Dendritic cell treated with granulocyte-macrophage colony-stimulating factor and Interleukin-4, amounts not matched to agents 40 ng/mL and 50 ng/mL, for 4 days (primary cell): ENCODE measurements at regions not wholly inside any gene's neighbourhood (a gene's known extent, or its start where the extent isn't known, plus 50 kb on each side); places are given as distances from the start of the nearest gene placed in this dataset.

ENCODE experiments used
- H3K27ac Mint-ChIP-seq: one replicate; pipeline ENCODE4 v1.8.0; 2022; ENCODE audit warnings: mild to moderate bottlenecking, mixed read lengths
- H3K27me3 Mint-ChIP-seq: one replicate; pipeline ENCODE4 v1.8.0; 2022; ENCODE audit warnings: mild to moderate bottlenecking, mixed read lengths
- H3K36me3 Mint-ChIP-seq: one replicate; pipeline ENCODE4 v1.8.0; 2022; ENCODE audit warnings: low read depth, mixed read lengths
- H3K4me1 Mint-ChIP-seq: one replicate; pipeline ENCODE4 v1.8.0; 2022; ENCODE audit warnings: low read depth, mixed read lengths
- H3K4me3 Mint-ChIP-seq: one replicate; pipeline ENCODE4 v1.8.0; 2022; ENCODE audit warnings: mild to moderate bottlenecking, moderate library complexity, mixed read lengths
- H3K9me3 Mint-ChIP-seq: one replicate; pipeline ENCODE4 v1.8.0; 2022; ENCODE audit warnings: mixed read lengths
- intact Hi-C: fragments of 100-400 bp; cut with micrococcal nuclease; formaldehyde crosslinking; loops from one replicate; pipeline ENCODE4 v1.15.0; 2022

DNA sequence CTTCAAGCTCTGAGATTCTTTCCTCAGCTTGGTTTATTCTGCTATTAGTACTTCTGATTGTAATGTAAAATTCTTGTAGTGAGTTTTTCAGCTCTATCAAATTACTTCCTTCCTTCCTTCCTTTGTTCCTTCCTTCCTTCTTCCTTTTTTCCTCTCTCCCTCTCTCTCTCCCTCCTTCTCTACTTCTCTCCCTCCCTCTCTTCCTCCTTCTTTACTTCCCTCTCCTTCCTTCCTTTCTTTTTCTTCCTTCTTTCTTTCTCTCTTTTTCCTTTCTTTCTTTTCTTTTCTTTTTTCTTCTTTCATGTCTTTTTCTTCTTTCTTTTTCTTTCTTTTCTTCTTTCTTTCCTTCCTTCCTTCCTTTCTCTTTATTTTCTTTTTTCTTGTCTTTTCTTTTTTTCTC lies 565.2 kb upstream of the STXBP6 start:
- no peaks in the 10 kb centered on the region for H3K4me1 Mint-ChIP-seq
- intact Hi-C loops: no loop called here
- no peaks in the 10 kb centered on the region for H3K27me3 Mint-ChIP-seq
- no peak overlapping the region for H3K4me3 Mint-ChIP-seq
- H3K9me3 Mint-ChIP-seq: peaks cover 54% of the 10 kb centered on the region
- H3K36me3 Mint-ChIP-seq: no peaks in the 10 kb centered on the region
- no peak overlapping the region for H3K27ac Mint-ChIP-seq

DNA sequence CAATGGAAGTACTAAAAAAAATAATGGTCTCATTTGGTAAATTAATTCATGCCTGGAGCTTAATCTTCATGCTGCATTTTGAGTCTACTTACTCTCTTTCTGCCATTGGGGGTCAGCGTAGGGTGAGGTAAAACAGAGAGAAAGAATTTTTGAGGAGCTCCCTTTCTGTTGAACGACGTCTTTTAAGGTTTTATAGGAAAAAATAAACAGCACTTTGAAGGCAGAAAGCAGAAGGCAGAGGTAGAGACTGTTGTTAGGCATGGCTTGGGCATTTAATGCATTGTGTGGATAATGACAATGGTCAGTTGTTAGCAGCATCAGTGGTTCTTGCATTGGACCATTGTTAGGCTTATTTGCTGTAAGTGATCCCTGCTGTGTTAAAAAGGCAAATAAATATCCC lies 557.2 kb upstream of the STXBP6 start:
- Mint-ChIP-seq H3K4me1 (no peaks in the 10 kb centered on the region), H3K36me3 (no peaks in the 10 kb centered on the region), H3K9me3 (peaks cover 12% of the 10 kb centered on the region), H3K4me3 (no peak overlapping the region), H3K27ac (no peak overlapping the region), H3K27me3 (no peaks in the 10 kb centered on the region)
- intact Hi-C loops: no loop called here

DNA sequence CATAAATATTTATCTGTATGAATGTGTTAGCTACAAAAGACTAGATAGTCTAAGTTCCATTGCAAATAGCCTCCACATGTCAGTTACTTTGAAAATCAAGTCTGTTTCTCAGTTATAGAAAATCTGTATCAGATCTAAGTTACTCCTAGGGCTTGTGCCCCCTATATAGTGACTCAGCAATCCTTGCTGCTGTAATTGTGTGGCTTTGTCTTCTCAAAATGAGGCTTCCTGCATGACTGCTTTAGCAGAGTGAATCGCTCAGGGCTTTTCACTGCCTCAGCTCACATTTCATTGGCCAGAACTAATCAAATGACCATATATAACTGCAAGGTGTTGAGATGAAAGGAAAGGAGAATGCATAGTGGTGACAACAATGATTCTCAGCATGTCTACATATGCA lies 552.2 kb upstream of the STXBP6 start:
- H3K4me1 Mint-ChIP-seq: no peaks in the 10 kb centered on the region
- no peak overlapping the region for H3K4me3 Mint-ChIP-seq
- H3K27ac Mint-ChIP-seq: no peak overlapping the region
- no peaks in the 10 kb centered on the region for H3K27me3 Mint-ChIP-seq
- peaks cover 36% of the 10 kb centered on the region for H3K9me3 Mint-ChIP-seq
- intact Hi-C loops: no loop called here
- H3K36me3 Mint-ChIP-seq: no peaks in the 10 kb centered on the region

DNA sequence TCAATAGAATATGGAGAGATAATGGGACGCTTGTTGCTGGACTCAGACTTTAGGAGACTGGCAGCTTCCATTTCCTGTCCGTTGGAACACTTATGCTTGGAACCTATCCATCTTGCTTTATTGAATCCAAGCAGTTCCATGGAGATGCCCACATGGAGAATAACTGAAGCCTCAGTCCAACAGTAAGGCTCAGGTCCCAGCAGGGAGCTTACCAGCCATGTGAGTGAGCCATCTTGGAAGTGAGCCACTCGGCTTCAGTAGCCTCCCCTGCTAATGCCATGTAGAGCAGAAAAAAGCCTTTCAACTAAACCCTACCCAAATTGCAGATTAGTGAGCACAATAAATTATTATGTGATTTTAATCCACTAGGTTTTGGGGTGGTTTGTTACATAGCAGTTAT lies 538.8 kb upstream of the STXBP6 start:
- Mint-ChIP-seq H3K27me3 (no peaks in the 10 kb centered on the region), H3K4me3 (no peak overlapping the region), H3K9me3 (peaks cover 39% of the 10 kb centered on the region), H3K36me3 (no peaks in the 10 kb centered on the region), H3K4me1 (no peaks in the 10 kb centered on the region), H3K27ac (no peak overlapping the region)
- intact Hi-C loops: no loop called here

DNA sequence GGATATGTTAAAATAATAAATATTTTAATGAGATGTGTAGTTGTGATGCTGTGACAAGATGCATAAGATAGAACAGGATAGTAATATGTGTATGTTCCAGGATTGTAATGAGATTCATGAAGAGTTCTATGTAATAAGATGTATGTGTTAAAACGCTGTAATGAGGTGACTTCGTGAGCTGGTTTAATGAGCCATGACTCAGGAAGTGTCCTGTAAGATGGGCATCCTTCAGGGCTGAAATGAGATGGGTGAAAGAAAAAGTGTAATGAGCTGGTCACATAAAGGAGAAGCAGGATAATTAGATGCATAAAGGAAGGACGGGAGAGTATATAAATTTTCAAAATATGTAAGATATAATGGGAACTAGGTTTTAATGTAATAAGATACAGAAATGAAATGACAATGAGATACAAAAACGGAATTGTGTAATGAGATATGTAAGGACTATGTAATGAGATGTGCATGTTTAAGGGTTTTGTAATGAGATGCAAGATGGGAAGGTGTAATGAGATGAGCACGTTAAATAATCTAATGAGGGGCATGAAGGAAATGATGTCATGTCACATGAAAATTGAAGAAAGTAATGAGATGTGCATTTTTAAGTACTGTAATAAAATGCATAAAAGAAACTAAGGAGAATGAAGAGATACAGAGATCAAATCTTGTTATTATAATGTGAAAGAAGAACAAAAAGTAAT lies 524.8 kb upstream of the STXBP6 start:
- Mint-ChIP-seq H3K27me3 (no peaks in the 10 kb centered on the region), H3K4me3 (no peak overlapping the region), H3K27ac (no peak overlapping the region), H3K9me3 (peaks cover 13% of the 10 kb centered on the region), H3K36me3 (no peaks in the 10 kb centered on the region), H3K4me1 (no peaks in the 10 kb centered on the region)
- intact Hi-C loops: no loop called here

DNA sequence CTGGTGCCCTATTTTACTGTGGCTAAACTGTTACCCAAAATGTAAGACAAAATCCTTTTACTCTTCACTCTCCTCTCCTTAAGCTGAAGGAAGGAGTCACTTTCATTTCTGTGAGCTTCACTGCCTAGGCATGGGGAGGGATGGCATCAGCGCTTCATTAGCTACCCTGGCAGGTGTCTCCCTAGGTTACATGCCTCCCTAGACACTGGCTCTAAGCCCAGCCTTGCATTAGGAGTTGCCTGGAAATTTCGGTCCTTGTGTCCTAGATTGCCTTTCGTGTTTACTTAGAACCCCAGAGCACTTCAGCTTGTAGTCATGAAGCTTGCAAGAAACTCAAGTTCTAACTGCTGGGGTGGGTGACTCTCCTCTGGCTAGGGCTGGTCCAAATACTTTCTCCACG lies 520.5 kb upstream of the STXBP6 start:
- H3K36me3 Mint-ChIP-seq: no peaks in the 10 kb centered on the region
- no peaks in the 10 kb centered on the region for H3K4me1 Mint-ChIP-seq
- intact Hi-C loops: no loop called here
- no peak overlapping the region for H3K27ac Mint-ChIP-seq
- H3K4me3 Mint-ChIP-seq: no peak overlapping the region
- H3K9me3 Mint-ChIP-seq: peaks cover 48% of the 10 kb centered on the region
- H3K27me3 Mint-ChIP-seq: no peaks in the 10 kb centered on the region

DNA sequence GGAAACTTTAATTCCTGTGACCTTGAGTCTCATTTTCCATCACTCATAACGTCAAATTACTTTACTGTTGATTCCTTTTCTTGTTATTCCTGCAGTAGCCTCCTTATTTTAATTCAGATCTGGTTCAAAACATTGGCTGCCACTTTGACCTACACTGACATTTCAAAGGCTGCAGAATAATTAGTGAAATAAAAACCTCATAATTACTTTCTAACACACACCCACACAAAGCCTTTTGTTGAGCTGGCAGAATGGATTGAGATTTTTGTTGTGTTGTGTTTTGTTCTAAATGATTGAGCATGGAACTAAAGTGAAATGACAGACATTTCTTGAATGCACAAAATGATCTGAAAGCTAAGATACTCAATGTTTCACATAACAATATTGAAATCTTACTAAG lies 507.5 kb upstream of the STXBP6 start:
- Mint-ChIP-seq H3K4me1 (no peaks in the 10 kb centered on the region), H3K9me3 (no peaks in the 10 kb centered on the region), H3K4me3 (no peak overlapping the region), H3K36me3 (no peaks in the 10 kb centered on the region), H3K27ac (no peak overlapping the region), H3K27me3 (no peaks in the 10 kb centered on the region)
- intact Hi-C loops: no loop called here

DNA sequence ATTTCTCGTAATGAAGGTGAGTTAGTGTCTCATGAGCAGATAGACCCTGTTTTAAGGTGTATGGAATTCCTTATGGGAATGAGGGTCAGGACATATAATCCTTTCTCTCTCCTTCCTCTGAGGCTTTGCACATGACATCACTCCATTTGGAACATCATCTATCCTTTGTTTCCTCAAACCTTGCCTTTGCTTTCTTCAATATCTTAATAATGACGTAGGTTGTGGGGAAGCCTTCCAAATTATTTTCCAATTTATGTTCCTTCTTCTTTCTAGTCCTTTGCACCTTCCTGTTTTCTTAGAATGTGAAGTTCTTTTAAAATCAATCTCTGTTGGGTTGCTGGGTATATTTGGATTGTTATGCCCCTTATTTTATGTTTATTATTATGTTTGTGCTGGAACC lies 502.9 kb upstream of the STXBP6 start:
- Mint-ChIP-seq H3K27me3 (no peaks in the 10 kb centered on the region), H3K9me3 (no peaks in the 10 kb centered on the region), H3K36me3 (no peaks in the 10 kb centered on the region), H3K4me1 (no peaks in the 10 kb centered on the region), H3K4me3 (no peak overlapping the region), H3K27ac (no peak overlapping the region)
- intact Hi-C loops: no loop called here

DNA sequence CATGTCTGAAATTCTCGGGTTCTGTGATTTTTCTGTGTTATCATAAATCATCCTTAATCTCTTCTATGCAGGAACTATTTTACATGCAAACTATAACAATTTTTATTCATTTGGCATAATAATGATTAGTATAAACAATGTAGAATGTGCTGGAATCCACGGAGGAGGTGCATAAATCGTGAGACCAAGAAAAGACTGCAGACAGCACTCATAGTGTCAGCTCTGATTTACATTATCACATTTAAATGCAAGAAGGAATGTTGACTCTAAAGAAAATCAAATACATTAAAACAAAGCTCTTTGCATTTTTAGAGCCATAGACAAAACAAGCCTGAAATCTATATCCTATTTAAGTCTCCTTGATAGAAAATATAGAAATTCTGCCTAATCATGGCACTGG lies 501.7 kb upstream of the STXBP6 start:
- Mint-ChIP-seq H3K27ac (no peak overlapping the region), H3K9me3 (no peaks in the 10 kb centered on the region), H3K4me1 (no peaks in the 10 kb centered on the region), H3K4me3 (no peak overlapping the region), H3K36me3 (no peaks in the 10 kb centered on the region), H3K27me3 (no peaks in the 10 kb centered on the region)
- intact Hi-C loops: no loop called here

DNA sequence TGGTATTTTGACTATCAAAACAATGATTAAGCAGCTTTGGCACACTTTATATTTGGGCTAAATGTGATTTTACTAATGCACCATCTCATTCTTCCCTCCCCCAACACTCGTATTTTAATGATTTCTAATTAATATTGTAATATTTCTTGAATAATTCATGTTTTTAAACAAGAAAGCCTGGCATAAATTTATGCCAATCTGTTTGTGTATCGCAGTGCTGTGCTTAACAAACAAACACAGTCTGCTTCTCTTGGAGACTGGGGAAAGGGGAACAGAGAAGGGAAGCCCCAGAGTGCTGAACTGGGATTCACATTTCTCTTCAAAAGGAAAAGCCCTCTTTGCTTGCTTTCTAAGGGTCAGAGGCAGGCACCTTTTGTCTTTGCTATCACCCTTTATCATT lies 496.9 kb upstream of the STXBP6 start:
- Mint-ChIP-seq H3K36me3 (no peaks in the 10 kb centered on the region), H3K27me3 (no peaks in the 10 kb centered on the region), H3K9me3 (no peaks in the 10 kb centered on the region), H3K27ac (no peak overlapping the region), H3K4me3 (no peak overlapping the region), H3K4me1 (no peaks in the 10 kb centered on the region)
- intact Hi-C loops: no loop called here

DNA sequence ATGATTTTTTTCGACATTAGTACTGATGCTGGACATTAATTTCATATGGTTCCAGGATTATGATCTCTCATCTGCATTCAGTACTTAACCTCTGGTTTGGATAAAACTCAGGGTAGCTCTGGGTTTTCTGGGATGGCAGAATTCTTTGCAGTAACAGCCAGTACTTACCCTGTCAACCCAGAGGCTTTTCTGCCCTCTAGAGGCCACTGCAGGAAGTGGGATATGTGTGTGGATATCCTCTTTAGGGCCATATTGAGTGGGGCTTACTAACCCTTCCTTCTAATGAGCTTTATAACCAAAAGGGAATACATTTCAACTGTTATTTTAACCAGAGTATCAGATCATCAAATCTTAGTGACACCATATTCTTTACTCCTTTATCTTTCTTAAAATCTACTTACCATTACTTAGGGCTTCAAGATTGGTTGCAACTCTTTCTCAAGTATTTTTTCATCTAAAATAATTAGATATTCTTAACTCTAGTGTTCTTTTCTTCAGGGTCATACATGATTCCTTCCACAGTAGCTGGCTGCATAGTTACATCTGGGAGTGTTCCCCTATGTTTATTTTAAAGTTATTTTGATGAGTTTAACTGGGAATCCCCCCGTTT lies 488.0 kb upstream of the STXBP6 start:
- Mint-ChIP-seq H3K27ac (no peak overlapping the region), H3K27me3 (no peaks in the 10 kb centered on the region), H3K4me1 (no peaks in the 10 kb centered on the region), H3K9me3 (no peaks in the 10 kb centered on the region), H3K4me3 (no peak overlapping the region), H3K36me3 (no peaks in the 10 kb centered on the region)
- intact Hi-C loops: no loop called here

DNA sequence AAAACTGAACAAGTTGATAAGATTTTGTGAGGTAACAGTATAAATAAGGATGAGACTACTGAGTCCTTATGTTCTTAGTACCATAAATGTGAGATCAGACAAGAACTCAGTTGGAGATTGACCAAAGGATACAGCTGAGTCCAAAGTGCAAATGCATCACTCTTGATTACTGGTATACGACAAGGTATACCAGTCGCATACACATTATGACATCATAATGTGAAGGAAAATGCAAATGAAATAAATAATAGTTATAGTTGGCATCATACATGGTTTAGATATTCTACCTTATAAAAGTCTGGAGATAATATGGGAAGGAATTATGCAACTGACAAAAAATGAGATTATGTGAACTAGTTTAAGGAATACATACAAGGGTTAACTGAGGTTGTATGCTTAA lies 476.3 kb upstream of the STXBP6 start:
- Mint-ChIP-seq H3K27me3 (no peaks in the 10 kb centered on the region), H3K9me3 (peaks cover 2% of the 10 kb centered on the region)
- intact Hi-C loops: no loop called here

DNA sequence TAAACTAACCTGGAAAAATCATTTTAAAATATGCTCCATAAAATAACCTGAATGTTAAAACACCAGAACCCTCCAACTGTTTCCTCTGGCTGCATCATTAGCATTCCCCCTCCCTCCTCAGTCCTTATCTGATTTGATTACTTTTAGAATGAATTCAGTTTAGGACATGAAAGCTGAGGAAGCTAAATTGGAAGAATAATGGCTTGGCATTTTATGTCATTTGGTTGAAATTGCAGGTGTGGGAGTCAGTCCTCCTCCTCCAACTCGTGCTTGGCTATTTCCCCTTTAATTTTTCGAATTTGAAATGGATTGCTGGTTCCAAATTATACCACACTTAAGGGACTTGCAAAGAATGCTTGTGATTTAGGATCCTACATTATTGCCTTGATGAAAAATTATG lies 473.0 kb upstream of the STXBP6 start:
- H3K27me3 Mint-ChIP-seq: no peaks in the 10 kb centered on the region
- no peaks in the 10 kb centered on the region for H3K4me1 Mint-ChIP-seq
- intact Hi-C loops: no loop called here
- H3K4me3 Mint-ChIP-seq: no peak overlapping the region
- no peak overlapping the region for H3K27ac Mint-ChIP-seq
- no peaks in the 10 kb centered on the region for H3K9me3 Mint-ChIP-seq
- no peaks in the 10 kb centered on the region for H3K36me3 Mint-ChIP-seq

More for the DNA sequence above, 476.3 kb upstream of the STXBP6 start:
- Mint-ChIP-seq H3K27ac (no peak overlapping the region), H3K4me3 (no peak overlapping the region), H3K36me3 (no peaks in the 10 kb centered on the region), H3K4me1 (no peaks in the 10 kb centered on the region)

DNA sequence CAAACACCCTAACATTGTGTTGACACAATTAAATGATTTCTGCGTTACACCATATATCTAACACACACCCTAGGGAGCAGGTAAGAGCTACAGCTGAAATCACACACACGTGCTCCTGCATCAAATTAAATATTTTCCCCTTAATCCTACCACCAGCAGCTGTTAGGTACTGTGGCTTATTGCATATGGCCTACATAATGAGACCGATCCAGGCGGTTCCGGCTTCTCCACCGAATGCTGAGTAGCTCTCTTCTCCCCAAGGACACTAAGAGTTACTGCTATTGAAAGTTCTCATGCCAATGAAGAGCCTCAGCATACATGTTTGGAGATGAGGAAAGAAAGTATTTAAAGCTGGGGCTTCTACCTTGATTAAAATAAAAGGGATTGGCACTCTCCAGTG lies 472.2 kb upstream of the STXBP6 start:
- H3K27ac Mint-ChIP-seq: no peak overlapping the region
- no peaks in the 10 kb centered on the region for H3K36me3 Mint-ChIP-seq
- no peaks in the 10 kb centered on the region for H3K9me3 Mint-ChIP-seq
- intact Hi-C loops: no loop called here
- no peaks in the 10 kb centered on the region for H3K4me1 Mint-ChIP-seq
- no peak overlapping the region for H3K4me3 Mint-ChIP-seq
- H3K27me3 Mint-ChIP-seq: no peaks in the 10 kb centered on the region

DNA sequence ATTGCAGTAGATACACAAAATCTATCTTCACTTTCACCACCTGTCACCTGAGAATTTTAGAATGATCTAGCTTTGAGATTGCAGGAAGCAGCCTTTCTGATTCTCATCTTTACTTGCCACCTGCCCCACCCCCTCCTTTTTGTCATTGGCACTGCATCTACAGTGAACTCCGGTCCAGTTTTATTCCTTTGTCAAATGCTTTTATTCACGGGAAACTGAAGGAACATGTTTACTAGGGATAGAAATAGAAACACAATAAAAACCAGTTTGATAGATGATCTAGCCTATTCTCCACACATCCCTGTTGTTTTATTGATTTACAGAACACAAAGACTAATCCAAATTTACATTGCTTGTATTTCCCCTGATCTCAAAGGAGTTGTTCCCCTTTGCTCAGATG lies 471.7 kb upstream of the STXBP6 start:
- Mint-ChIP-seq H3K9me3 (no peaks in the 10 kb centered on the region), H3K27me3 (no peaks in the 10 kb centered on the region), H3K4me1 (no peaks in the 10 kb centered on the region), H3K36me3 (no peaks in the 10 kb centered on the region), H3K4me3 (no peak overlapping the region), H3K27ac (no peak overlapping the region)
- intact Hi-C loops: no loop called here
